ENCODE measurements at regions not wholly inside any gene's neighbourhood (a gene's known extent, or its start where the extent isn't known, plus 50 kb on each side); places are given as distances from the start of the nearest gene placed in this dataset.

DNA sequence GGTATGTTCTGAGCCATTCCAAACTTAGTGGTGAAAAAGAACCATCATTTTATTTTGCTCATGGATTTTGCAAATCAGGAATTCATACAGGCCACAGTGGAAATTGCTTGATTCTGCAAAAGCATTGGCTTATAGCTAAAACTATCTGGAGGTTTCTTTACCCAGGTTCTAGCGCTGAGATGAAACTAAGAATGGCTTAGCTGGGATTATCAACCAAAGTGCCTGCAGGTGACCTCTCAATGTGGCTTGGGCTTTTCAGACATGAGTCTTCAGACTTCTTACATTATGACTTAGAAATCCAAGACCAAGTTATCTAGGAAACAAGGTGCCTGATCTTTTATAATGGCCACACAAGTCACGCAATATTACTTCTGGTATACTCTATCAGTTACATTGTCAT lies 140.1 kb downstream of the HGF start:
- H3K9ac ChIP-seq (replicated peaks in 1 of 4; ENCODE audit: extremely low read depth in 1 of 4, low read depth in 3 of 4, low read length in 3 of 4), result no peak overlapping the region
- H2BK20ac ChIP-seq (ENCODE audit: low read length), result no peak overlapping the region
- no peak overlapping the region for H3K18ac ChIP-seq (ENCODE audit: extremely low read depth, low read length)
- no peak overlapping the region for H2BK12ac ChIP-seq (ENCODE audit: low read depth, low read length)
- H4K20me1 ChIP-seq (replicated peaks in 1 of 2; ENCODE audit: control insufficient read depth in 1 of 2, insufficient read depth in 2 of 2, low read length in 2 of 2), result no peaks in the 10 kb centered on the region
- H3K4me2 ChIP-seq (ENCODE audit: insufficient read depth in 1 of 2, low read depth in 2 of 2, low read length in 2 of 2), result no peak overlapping the region
- WGBS, 2 experiments (ENCODE audit: extremely low coverage in 1 of 2, insufficient coverage in 1 of 2, insufficient read length in 1 of 2, insufficient replicate concordance in 2 of 2, low coverage in 1 of 2, low lambda C conversion rate in 2 of 2, missing lambda C conversion rate in 1 of 2), result 91% methylated on average over 2 of the region's 2 CpGs; no CpG with 5 or more reads in 1 of the 2 experiments
- no peaks in the 10 kb centered on the region for H3K79me1 ChIP-seq (ENCODE audit: low read depth, low read length)
- H3K4me1 ChIP-seq (replicated peaks in 1 of 4; ENCODE audit: control insufficient read depth in 3 of 4, insufficient read depth in 4 of 4, low read length in 3 of 4), result peaks cover 0 to 6% (median 0%) of the 10 kb centered on the region in 4 experiments; a peak in 1 of 7 replicates
- H4K8ac ChIP-seq (ENCODE audit: extremely low read depth, insufficient read depth, low read length), result no peak overlapping the region
- H3K56ac ChIP-seq (replicated peaks; ENCODE audit: insufficient read length, low read depth, low read length), result no peak overlapping the region
- no peaks in the 10 kb centered on the region for H3K23me2 ChIP-seq (ENCODE audit: low read depth, low read length)
- FAIRE-seq (no peak), DNase-seq (ENCODE audit: low read depth in 1 of 2, low spot score in 2 of 2) (no peak)
- H2BK15ac ChIP-seq (ENCODE audit: low read length), result no peak overlapping the region
- no peak overlapping the region for H3K23ac ChIP-seq (ENCODE audit: insufficient read length)
- TF ChIP-seq SP2 (IDR thresholded peaks at IDR 0.05; ENCODE audit: low read length), result no peak
- no peak for TF ChIP-seq KDM4A (IDR thresholded peaks at IDR 0.05; ENCODE audit: low read depth, low read length, severe bottlenecking)
- no peak for TF ChIP-seq SIN3A (conservative IDR thresholded peaks at IDR 0.05 in 1 of 2, IDR thresholded peaks at IDR 0.05 in 1 of 2; ENCODE audit: low read depth in 1 of 2, low read length in 2 of 2)
- TF ChIP-seq, protein P1, sequence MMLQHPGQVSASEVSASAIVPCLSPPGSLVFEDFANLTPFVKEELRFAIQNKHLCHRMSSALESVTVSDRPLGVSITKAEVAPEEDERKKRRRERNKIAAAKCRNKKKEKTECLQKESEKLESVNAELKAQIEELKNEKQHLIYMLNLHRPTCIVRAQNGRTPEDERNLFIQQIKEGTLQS (IDR thresholded peaks at IDR 0.05; ENCODE audit: insufficient read depth, low read depth, low read length), result no peak
- TF ChIP-seq, protein P2, sequence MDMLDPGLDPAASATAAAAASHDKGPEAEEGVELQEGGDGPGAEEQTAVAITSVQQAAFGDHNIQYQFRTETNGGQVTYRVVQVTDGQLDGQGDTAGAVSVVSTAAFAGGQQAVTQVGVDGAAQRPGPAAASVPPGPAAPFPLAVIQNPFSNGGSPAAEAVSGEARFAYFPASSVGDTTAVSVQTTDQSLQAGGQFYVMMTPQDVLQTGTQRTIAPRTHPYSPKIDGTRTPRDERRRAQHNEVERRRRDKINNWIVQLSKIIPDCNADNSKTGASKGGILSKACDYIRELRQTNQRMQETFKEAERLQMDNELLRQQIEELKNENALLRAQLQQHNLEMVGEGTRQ (IDR thresholded peaks at IDR 0.05; ENCODE audit: low read length), result no peak
- TF ChIP-seq NANOG (IDR thresholded peaks at IDR 0.05; ENCODE audit: insufficient read depth, low read depth, low read length, poor library complexity, severe bottlenecking), result no peak
- H4K5ac ChIP-seq (ENCODE audit: insufficient read length, low read depth, low read length), result no peak overlapping the region
- no peaks in the 10 kb centered on the region for H3K27me3 ChIP-seq (replicated peaks in 1 of 4; ENCODE audit: control insufficient read depth in 3 of 4, extremely low read depth in 1 of 4, insufficient read depth in 3 of 4, low read length in 3 of 4)
- POLR2A ChIA-PET (ENCODE audit: partially characterized antibody), result interaction anchor here (1.3 kb wide), 1 partner anchor 11 kb away, joined by 3 read pairs; no protein-coding TSS in a partner anchor
- H3K9me3 ChIP-seq (ENCODE audit: insufficient read depth in 2 of 2, low read depth in 1 of 2, low read length in 1 of 2), result no peaks in the 10 kb centered on the region
- H3K14ac ChIP-seq (ENCODE audit: insufficient read length), result no peak overlapping the region
- H3K4ac ChIP-seq (replicated peaks; ENCODE audit: insufficient read length, low read depth, low read length), result no peak overlapping the region
- no peak overlapping the region for H2BK120ac ChIP-seq (replicated peaks; ENCODE audit: low read depth, low read length)
- H3K79me2 ChIP-seq (ENCODE audit: control insufficient read depth in 1 of 2, insufficient read depth in 2 of 2, low read length in 2 of 2), result no peaks in the 10 kb centered on the region
- CTCF ChIA-PET (ENCODE audit: partially characterized antibody), result no interaction called here
- no peak overlapping the region for H4K91ac ChIP-seq (replicated peaks; ENCODE audit: insufficient read length, low read length)
- no peak overlapping the region for H2AK5ac ChIP-seq (ENCODE audit: low read depth, low read length)
- H3K27ac ChIP-seq (ENCODE audit: low read depth, low read length), result no peak overlapping the region
- H3K4me3 ChIP-seq (ENCODE audit: extremely low read depth in 1 of 4, insufficient read depth in 2 of 4, low read depth in 3 of 4, low read length in 4 of 4), result no peak overlapping the region
- no peak overlapping the region for H2AFZ ChIP-seq (ENCODE audit: low read length)
- H3K36me3 ChIP-seq (ENCODE audit: control insufficient read depth in 2 of 4, insufficient read depth in 4 of 4, low read length in 3 of 4), result no peaks in the 10 kb centered on the region
- H2BK5ac ChIP-seq (ENCODE audit: low read depth, low read length), result no peak overlapping the region
